Ramos (cell line): ENCODE measurements at regions not wholly inside any gene's neighbourhood (a gene's known extent, or its start where the extent isn't known, plus 50 kb on each side); places are given as distances from the start of the nearest gene placed in this dataset.

Source experiments
- in situ Hi-C: fragments of 300-500 bp; cut with MboI; formaldehyde crosslinking; loops from one replicate; pipeline ENCODE4 v1.14.3; 2022; ENCODE audit warnings: low sequenced_read_pairs; ENCODE audit not compliant: unreplicated experiment

- in situ Hi-C loops, result no loop called here
Observed at GRCh38 chr18:27839141-27839540, 337.8 kb downstream of the CDH2 start.

DNA sequence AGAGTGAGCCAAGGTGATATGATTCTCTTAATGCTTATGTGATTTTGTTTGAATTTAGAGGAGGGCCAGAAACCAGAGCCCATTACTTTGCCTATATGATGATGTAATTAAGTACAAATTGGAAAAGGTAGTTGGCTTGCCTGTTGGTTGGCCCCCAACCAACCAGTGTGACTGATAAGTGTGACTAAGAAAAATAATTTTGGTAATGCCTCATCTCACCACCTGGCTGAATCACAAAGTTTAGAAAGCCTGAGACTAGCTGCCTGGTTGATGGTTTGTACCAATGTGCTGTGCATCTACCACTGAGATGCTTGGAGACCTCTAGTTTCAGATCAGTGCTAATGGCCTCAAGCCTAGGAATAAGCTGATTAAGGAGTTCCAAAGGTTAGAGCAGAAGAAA, 338.7 kb downstream of the CDH2 start:
- in situ Hi-C loops, result no loop called here

- in situ Hi-C loops, result no loop called here
Observed at GRCh38 chr18:27826101-27826500, 350.8 kb downstream of the CDH2 start.

DNA sequence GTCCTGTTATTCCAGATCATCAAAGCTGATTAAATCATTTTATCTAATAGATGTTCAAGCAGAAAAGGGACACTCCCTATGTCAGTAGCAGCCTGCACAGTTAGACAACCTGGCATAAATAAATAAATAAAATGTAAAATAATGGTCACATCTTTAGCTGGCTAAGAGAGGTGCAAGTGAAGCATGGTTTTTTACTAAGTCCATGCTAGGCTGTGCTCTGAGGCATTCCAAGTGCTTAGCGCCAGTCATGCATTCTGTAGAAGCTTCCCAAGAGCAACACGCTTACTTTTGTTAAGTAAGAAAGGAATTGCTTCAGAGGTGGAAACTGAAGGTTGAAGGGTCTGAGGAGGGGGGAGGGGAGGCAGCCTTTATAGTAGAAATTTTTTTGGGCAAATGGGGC, 351.2 kb downstream of the CDH2 start:
- in situ Hi-C loops, result no loop called here

DNA sequence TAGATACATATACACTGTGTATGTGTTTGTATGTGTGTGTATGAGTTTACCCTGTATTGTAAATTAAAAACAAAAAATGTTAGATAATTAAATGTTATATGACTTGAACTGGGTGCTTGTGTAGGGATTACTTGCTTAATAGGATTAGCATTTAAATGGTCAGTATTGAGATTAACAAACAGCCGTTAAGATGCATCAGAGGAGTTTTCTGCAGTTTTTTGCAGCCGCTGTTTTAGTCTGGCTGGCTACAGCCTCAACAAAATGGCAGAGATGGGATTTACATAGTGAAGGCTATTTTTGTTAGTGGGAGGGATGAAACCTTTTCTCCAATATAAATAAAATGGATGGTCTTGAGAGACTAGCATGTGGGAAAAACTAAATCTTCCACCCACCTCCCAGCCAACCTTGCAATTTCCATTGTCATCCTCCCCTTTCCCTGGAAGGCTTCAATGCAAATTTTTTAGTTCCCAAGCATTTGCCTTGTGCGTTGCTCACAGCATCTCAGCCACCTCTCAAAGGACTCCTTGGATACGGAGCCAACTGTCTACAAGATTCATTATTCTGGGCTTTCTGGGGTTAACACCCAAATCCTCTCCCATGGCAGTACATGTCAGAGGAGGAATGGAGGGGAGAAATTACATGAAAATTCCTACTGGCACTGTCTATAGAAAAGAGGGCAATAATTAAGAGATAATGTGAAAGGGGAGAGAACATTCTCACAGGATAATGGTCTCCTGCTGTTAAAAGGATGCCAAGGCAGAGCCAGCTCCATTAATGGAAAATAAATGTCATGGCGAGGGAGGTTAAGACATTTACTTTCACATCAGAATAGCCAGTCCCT, 351.9 kb downstream of the CDH2 start:
- in situ Hi-C loops, result no loop called here

DNA sequence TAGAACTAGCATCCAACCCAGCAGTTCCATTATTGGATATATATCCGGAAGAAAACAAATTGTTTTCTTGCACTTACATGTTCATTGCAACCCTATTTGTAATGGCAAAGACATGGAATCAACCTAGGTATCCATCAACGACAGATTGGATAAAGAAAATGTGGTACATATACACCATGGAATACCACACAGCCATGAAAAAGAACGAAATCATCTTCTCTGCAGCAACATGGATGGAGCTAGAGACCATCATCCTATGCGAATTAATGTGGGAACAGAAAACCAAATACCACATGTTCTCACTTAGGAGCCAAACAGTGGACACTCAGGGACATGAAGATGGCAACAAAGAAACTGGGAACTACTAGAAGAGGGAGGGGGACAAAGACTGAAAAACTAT, 352.7 kb downstream of the CDH2 start:
- in situ Hi-C loops, result no loop called here

DNA sequence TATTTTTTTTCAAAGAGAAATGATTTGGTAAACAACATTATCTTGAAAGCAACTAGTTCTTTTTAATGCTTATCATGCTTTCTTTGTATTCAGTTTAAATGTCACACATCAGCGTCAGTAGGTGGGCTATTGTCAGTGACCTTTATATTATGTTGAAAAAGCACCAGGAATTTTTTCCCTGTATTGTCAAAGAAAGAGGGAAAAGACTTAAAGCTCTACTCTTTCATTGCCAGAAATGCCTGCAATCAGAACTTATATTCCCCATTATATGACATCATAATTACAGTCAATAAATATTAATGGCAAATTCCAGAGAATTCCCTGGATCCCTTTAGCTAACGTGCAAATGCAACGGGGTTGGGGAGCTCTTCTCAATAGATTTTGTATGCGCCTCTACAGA, 353.9 kb downstream of the CDH2 start:
- in situ Hi-C loops, result no loop called here

DNA sequence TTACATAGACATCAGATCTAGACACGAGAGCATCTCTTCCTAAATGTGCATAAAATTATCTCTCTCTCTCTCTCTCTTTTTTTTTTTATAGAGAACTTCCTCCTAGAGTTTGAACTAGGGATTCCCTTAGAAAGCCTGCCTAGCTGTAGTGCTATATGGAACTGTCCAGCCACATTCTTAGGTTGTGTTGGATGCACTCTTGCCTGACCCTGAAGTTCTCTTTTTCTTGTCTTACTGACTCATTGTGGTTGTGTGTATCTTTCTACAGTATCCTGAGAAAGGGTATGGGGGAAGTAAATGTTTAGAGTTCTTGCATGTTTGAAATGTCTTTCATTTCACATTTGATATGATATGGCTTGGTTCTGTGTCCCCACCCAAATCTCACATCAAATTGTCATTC, 368.2 kb downstream of the CDH2 start:
- in situ Hi-C loops, result no loop called here

DNA sequence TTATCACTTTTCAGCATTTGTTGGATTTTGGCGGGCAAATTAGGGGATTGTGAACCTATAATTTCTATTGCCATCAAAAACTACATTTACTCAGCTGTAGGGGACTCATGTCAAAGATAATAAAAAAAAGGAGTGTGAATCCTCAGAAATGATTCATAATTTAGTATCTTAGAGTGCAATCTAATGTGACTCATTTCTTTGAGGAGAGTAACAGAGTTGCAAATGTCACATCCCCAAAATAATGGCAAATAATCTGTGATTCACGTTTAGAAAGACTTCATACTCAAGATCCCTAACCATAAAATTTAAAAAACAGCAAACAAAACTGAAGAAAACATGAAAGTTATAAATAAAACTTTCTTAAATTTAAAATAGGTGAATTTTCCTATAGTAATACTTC, 373.0 kb downstream of the CDH2 start:
- in situ Hi-C loops, result no loop called here

GRCh38 chr18:27797484-27797883, 379.4 kb downstream of the CDH2 start:
- in situ Hi-C loops, result no loop called here

GRCh38 chr18:27794181-27794926, 382.6 kb downstream of the CDH2 start:
- in situ Hi-C loops, result no loop called here

DNA sequence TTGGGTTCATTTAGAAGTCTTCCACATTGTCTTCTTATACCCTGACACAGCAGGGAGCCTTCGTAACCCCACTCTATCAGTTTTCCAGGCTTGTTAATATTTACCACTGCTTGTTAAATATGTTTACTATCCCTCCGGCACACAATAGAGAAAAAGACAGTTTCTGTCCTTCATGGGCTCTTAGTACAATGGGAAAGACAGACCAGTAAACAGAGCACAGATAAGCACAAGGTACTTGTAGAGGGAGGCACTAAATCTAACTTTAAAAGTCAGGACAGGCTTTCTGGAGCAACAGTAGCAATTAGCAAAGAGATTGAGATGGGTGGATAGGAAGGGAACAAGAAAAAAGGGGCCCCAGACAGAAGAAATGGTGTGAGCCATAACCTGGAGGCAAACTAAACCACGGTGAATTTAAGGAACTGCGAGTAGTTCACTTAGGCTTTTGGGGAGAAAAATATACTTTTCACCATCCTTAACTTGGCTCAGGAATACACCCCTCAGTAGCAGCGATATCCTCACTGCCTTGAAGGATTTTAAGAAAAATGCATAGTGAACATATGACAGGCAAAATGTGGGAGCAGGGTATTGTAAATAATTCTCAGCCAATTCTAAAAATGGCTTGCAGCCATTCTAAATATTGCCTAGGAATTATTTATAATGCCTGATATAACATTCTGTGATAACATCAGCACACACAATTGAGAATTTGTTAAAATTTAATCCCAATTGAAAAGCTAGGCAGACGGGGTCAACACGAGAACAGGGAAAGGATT, 383.7 kb downstream of the CDH2 start:
- in situ Hi-C loops, result no loop called here

- in situ Hi-C loops, result no loop called here
Observed at GRCh38 chr18:27789406-27789805, 387.5 kb downstream of the CDH2 start.

GRCh38 chr18:27787547-27787946, 389.4 kb downstream of the CDH2 start:
- in situ Hi-C loops, result no loop called here

DNA sequence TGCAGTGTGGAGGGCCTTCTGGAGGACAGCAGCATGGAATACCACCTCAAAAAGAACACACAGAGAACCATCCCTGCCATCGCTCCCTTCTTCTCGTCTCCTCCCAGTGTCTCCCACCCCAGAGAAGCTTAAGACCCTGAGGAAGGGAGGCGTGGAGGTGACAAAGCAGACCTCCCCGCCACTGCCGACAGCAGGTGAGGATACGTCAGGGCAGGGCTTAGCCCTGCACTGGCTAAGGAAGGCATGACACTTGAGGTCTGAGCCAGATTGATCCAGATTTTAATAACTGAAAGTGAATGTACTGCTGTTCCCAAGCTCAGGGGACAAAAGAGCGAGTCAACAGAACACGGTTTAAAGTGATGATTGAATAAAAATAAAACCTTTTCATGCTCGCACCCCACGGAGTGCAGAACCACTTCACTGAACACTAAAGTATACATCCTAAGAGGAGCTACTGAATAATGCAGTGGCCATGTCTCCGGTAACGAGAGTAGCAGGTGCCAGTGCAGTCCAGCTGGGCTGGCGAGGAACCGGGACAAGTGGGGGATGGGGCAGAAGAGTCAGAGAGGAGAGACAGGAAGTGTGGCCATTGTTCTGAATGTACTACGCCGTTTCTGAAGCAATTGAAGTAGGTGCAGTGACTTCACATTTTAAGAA, 391.0 kb downstream of the CDH2 start:
- in situ Hi-C loops, result no loop called here

DNA sequence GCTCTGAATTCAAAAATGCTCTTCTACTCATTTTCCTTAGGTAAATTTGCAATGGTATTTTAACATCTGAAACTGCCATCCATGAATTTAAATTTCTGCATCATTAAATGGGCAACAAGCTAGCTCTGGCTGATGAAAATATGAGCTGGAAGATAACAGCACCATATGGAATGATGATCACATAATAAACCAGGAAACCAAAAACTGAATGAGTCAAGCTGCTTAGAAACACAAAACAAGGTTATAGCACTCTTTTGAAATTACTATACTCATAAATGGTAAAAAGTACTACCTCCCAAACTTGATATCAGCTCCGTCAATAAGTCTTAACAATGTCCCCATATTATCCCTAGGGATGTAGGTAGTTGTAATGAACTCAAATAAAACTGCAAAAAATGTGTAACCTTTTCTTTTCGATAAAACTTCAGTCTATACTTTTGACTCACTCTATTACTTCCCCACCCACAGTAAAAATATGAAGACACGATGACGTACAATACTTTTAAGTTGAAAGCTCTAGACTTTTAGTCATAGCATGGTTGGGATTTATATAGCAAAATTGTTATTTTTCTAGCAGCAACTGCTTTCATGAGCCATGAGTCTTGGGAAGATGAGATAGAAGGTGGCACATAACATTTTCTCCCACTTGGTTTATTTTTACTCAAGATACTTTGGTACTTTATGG, 396.7 kb downstream of the CDH2 start:
- in situ Hi-C loops, result no loop called here

DNA sequence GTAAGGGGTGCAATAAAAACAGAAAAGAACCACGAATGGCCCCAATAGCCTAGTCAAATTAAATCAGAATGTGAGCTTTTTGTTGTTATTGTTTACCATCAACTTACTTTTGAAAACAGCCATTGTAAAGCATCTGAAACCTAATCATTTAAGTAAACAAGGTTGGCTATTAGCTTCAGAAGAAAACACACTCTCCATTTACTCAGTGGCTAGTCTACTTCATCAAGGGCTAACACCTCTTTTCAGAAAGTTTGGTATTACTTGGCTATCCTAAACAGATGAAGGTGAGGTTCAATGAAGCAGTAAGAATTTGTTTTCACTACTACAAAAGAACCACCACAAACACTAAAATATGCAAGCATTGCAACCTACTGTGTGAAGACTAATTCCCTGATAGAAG, 398.0 kb downstream of the CDH2 start:
- in situ Hi-C loops, result no loop called here

DNA sequence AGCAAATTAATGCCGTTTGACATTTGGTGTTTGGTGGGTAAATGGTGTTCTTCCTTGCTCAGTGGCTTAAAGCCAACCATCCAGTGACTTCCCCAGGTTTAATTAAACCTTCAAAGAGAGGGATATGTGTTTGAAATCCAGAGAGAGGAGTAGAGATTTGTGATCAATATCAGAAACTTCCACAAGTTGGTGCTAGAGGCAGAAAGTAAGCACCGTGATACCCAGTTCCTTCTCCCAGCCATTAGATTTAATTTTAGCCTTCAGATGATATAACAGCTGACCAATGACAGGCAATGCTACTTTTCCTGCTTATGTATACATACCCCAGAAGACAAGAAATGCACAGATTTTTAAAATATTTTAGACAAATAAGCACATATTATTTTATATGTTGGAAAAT, 398.5 kb downstream of the CDH2 start:
- in situ Hi-C loops, result no loop called here

GRCh38 chr18:27772081-27772480, 404.8 kb downstream of the CDH2 start:
- in situ Hi-C loops, result no loop called here

- in situ Hi-C loops, result no loop called here
Observed at GRCh38 chr18:27771571-27771970, 405.4 kb downstream of the CDH2 start.
